Esophagus muscularis mucosa (tissue), 4 donors: ENCODE measurements at regions not wholly inside any gene's neighbourhood (a gene's known extent, or its start where the extent isn't known, plus 50 kb on each side); places are given as distances from the start of the nearest gene placed in this dataset.

Experiments used
- DNase-seq: peaks from one replicate; pipeline ENCODE4 v3.0.0-alpha.2; 2017; ENCODE audit errors: extremely low spot score
- H3K27ac ChIP-seq, 4 donors: fragments of 200-600 bp; sonication (generic); replicated peaks in 1 of 4; 1 replicate in 3 of 4; 2 replicates in 1 of 4; pipeline ENCODE4 v1.5.1; 2016 to 2019; ENCODE audit warnings: mild to moderate bottlenecking in 1 of 4
- H3K27me3 ChIP-seq, 4 donors: fragments of 200-600 bp; sonication (generic); one replicate each; pipeline versions ENCODE4 v1.5.1 to v1.6.0; 2016 to 2019
- H3K36me3 ChIP-seq, 4 donors: fragments of 200-600 bp; sonication (generic); one replicate each; pipeline ENCODE4 v1.5.1; 2016 to 2019
- H3K4me1 ChIP-seq, 4 donors: fragments of 200-600 bp; sonication (generic); one replicate each; pipeline ENCODE4 v1.5.1; 2016 to 2019
- H3K4me3 ChIP-seq, 4 donors: fragments of 200-600 bp; sonication (generic); 1 replicate in 2 of 4; 2 replicates in 2 of 4; pipeline ENCODE4 v1.5.1; 2016 to 2019; ENCODE audit warnings: mild to moderate bottlenecking in 4 of 4, moderate library complexity in 1 of 4
- H3K9me3 ChIP-seq, 4 donors: fragments of 200-600 bp; sonication (generic); 1 replicate in 3 of 4; 2 replicates in 1 of 4; pipeline ENCODE4 v1.5.1; 2016 to 2019
- CTCF ChIP-seq, 3 experiments: fragments of 200-600 bp in 2 of 3; fragments of 450-650 bp in 1 of 3; sonication (generic) in 2 of 3; IDR thresholded peaks; one replicate each; pipeline ENCODE4 v1.5.1; 2017 to 2019; ENCODE audit warnings: antibody characterized with exemption in 3 of 3, mild to moderate bottlenecking in 2 of 3, moderate library complexity in 1 of 3
- EP300 ChIP-seq: sonication (generic); formaldehyde crosslinking; IDR thresholded peaks from one replicate; pipeline ENCODE4 v1.6.1; 2017; ENCODE audit warnings: antibody characterized with exemption
- POLR2A ChIP-seq: fragments of 450-650 bp; IDR thresholded peaks from one replicate; pipeline ENCODE4 v1.6.1; 2017; ENCODE audit warnings: antibody characterized with exemption, moderate library complexity, mild to moderate bottlenecking, low read depth
- POLR2AphosphoS5 ChIP-seq, 2 donors: sonication (generic); formaldehyde crosslinking; IDR thresholded peaks; one replicate each; pipeline ENCODE4 v1.6.1; 2017; ENCODE audit warnings: antibody characterized with exemption in 2 of 2
- WGBS: methylation state at CpG from one replicate; pipeline ENCODE4 v1.1.5; 2018; 5-methylcytosine and 5-hydroxymethylcytosine counted together
- intact Hi-C: fragments of 100-400 bp; cut with DNase I; formaldehyde crosslinking; loops from one replicate; pipeline ENCODE4 v1.15.1; 2023

- DNase-seq: no peak
- Histone ChIP-seq H3K36me3 (no peaks in the 10 kb centered on the region), H3K4me3 (no peak overlapping the region), H3K4me1 (no peaks in the 10 kb centered on the region), H3K9me3 (peaks cover 0 to 16% (median 13%) of the 10 kb centered on the region in 4 donors), H3K27ac (no peak overlapping the region), H3K27me3 (no peaks in the 10 kb centered on the region)
- TF ChIP-seq POLR2A (no peak), EP300 (no peak), CTCF (IDR thresholded peaks at IDR 0.05) (no peak), POLR2AphosphoS5 (IDR thresholded peaks at IDR 0.05) (no peak)
- WGBS: 48% methylated on average over 1 of the region's 1 CpG
- intact Hi-C loops: no loop called here
Measured at GRCh38 chr13:83214452-83214851, 667.8 kb downstream of the SLITRK1 start.

GRCh38 chr13:83211301-83211700 is 671.0 kb downstream of the SLITRK1 start:
- Histone ChIP-seq H3K27ac (no peak overlapping the region), H3K4me1 (no peaks in the 10 kb centered on the region), H3K4me3 (no peak overlapping the region), H3K36me3 (no peaks in the 10 kb centered on the region), H3K9me3 (peaks cover 0 to 20% (median 17%) of the 10 kb centered on the region in 4 donors), H3K27me3 (no peaks in the 10 kb centered on the region)
- TF ChIP-seq CTCF (IDR thresholded peaks at IDR 0.05): no peak
- TF ChIP-seq EP300: no peak
- TF ChIP-seq POLR2AphosphoS5 (IDR thresholded peaks at IDR 0.05): no peak
- TF ChIP-seq POLR2A: no peak
- intact Hi-C loops: no loop called here
- no peak for DNase-seq
- 84% methylated on average over 1 of the region's 1 CpG for WGBS

- no peak for DNase-seq
- no peak for TF ChIP-seq POLR2A
- no peak for TF ChIP-seq POLR2AphosphoS5 (IDR thresholded peaks at IDR 0.05)
- no peak for TF ChIP-seq EP300
- TF ChIP-seq CTCF (IDR thresholded peaks at IDR 0.05): no peak
- WGBS: 83% methylated on average over 3 of the region's 3 CpGs
- Histone ChIP-seq H3K27me3 (no peaks in the 10 kb centered on the region), H3K36me3 (no peaks in the 10 kb centered on the region), H3K9me3 (peaks cover 0 to 9% (median 6%) of the 10 kb centered on the region in 4 donors), H3K4me3 (no peak overlapping the region), H3K27ac (no peak overlapping the region), H3K4me1 (peaks cover 0 to 3% (median 0%) of the 10 kb centered on the region in 4 donors)
- intact Hi-C loops: no loop called here
Measured at GRCh38 chr13:83204886-83205285, 677.4 kb downstream of the SLITRK1 start.

GRCh38 chr13:83201506-83201905 is 680.8 kb downstream of the SLITRK1 start:
- H3K4me3 ChIP-seq: no peak overlapping the region
- peaks cover 0 to 3% (median 0%) of the 10 kb centered on the region in 4 donors for H3K4me1 ChIP-seq
- TF ChIP-seq POLR2AphosphoS5 (IDR thresholded peaks at IDR 0.05) (no peak), EP300 (no peak), CTCF (IDR thresholded peaks at IDR 0.05) (no peak), POLR2A (no peak)
- intact Hi-C loops: no loop called here
- WGBS: 44% methylated on average over 3 of the region's 3 CpGs
- no peak overlapping the region for H3K27ac ChIP-seq
- H3K9me3 ChIP-seq: no peaks in the 10 kb centered on the region
- DNase-seq: no peak
- no peaks in the 10 kb centered on the region for H3K36me3 ChIP-seq
- no peaks in the 10 kb centered on the region for H3K27me3 ChIP-seq

- TF ChIP-seq POLR2AphosphoS5 (IDR thresholded peaks at IDR 0.05): no peak
- no peak for TF ChIP-seq CTCF (IDR thresholded peaks at IDR 0.05)
- TF ChIP-seq POLR2A: no peak
- TF ChIP-seq EP300: no peak
- Histone ChIP-seq H3K27me3 (no peaks in the 10 kb centered on the region), H3K9me3 (no peaks in the 10 kb centered on the region), H3K27ac (no peak overlapping the region), H3K36me3 (no peaks in the 10 kb centered on the region), H3K4me3 (no peak overlapping the region), H3K4me1 (peaks cover 0 to 3% (median 0%) of the 10 kb centered on the region in 4 donors)
- intact Hi-C loops: no loop called here
- WGBS: 77% methylated on average over 3 of the region's 3 CpGs
- no peak for DNase-seq
Measured at GRCh38 chr13:83197316-83197715, 685.0 kb downstream of the SLITRK1 start.
